GM21423 (cell line): ENCODE measurements at regions not wholly inside any gene's neighbourhood (a gene's known extent, or its start where the extent isn't known, plus 50 kb on each side); places are given as distances from the start of the nearest gene placed in this dataset.
"Not testable (repeated sequence)": the region's sequence is repeated elsewhere in the genome, so short reads cannot be mapped to it uniquely, and the experiment has no call there.

ENCODE experiments used
- ATAC-seq: cut with Tn5 transposase; IDR thresholded peaks from one replicate; pipeline ENCODE4 v1.9.1; 2021; ENCODE audit warnings: mild to moderate bottlenecking, moderate library complexity; ENCODE audit not compliant: unreplicated experiment

DNA sequence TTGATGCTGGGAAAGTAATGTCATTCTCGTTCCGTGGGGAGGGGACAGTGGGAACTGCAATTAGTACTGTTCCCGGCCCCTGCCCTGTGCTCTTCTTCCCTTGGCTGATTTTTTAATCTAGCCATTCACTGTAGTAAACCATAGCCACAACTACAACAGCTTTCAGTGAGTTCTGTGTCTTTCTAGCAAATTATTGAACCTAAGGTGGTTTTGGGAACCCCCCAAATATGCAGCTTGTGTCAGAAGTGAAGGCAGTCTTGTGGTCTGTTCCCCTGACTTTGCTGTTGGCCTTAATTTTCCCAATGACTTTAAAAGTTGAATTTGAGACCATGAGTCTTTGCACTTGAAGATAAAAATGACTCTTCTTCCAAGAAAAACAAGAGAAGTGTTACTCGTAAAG is 114.3 kb upstream of the ETV6 start:
- ATAC-seq = no peak

DNA sequence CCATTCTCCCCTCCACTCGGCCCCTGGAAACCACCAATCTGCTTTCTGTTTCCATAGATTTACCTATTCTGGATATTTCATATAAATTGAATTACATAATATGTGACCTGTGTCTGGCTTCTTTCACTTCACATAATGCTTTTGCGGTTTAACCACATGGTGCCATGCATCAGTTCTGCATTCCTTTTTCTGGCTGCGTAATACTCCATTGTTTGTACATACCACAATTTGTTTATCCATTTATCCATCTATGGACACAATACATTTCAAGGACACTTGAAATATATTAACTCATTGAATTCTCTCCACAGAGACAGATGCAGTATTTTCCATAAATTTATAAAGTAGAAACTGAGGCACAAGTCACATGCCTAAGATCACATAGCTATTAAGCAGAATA is 110.3 kb upstream of the ETV6 start:
- ATAC-seq = no peak

DNA sequence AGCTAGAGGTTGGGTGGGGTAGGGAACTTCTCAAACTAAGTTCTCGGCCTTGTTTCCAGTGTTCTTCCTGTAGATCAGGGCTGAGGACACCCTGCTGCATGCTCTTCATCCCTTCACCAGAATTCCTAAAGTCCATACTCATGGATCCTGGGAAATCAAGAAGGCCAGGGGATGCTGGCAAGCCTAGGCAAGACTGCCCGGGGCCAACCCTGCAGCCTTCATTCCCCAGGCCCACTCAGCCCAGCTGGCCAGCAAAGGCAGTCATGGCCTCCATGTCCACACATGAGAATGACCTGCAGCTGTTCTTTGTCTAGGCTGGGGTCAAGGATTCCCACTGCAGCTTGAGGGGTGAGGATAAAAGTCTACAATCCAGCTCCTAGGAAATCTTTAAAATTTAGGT is 109.3 kb upstream of the ETV6 start:
- no peak for ATAC-seq

GRCh38 chr12:11540615-11541310 is 108.7 kb upstream of the ETV6 start:
- no peak for ATAC-seq

DNA sequence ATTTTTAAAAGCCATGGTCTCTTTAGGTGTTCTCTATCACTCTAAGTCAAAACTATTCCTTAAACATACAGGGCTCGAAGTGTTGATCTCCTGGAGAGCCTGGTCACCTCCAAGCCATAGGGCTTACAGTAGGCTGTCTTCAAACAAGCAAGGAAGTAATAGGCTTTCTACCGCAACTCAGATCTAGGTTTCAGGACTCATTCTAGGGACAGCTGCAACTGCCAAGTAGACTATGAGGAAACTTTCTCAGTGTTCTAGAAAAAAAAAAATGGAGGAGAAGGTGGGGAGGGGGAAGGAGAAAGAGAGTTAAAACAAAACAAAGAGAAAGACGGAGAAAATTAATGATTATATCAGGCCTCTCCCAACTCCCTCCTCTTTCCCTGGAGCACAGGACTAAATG is 106.9 kb upstream of the ETV6 start:
- ATAC-seq = no peak

GRCh38 chr12:11543457-11544158 is 105.9 kb upstream of the ETV6 start:
- no peak for ATAC-seq

- ATAC-seq = peak; percentile 76
These were observed 103.8 kb upstream of the ETV6 start for GRCh38 chr12:11545484-11546330.

GRCh38 chr12:11546582-11547270 is 102.7 kb upstream of the ETV6 start:
- ATAC-seq = not testable (repeated sequence)

DNA sequence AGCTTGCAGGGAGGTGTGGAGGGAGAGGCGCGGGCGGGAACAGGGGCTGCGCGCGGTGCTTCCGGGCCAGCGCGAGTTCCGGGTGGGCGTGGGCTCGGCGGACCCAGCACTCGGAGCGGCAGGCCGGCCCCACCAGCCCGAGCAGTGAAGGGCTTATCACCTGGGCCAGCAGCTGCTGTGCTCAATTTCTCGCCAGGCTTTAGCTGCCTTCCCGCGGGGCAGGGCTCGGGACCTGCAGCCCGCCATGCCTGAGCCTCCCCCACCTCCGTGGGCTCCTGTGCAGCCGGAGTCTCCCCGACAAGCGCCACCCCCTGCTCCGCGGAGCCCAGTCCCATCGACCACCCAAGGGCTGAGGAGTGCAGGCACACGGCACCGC is 102.2 kb upstream of the ETV6 start:
- ATAC-seq = not testable (repeated sequence)

- ATAC-seq = no peak
These were observed 100.4 kb upstream of the ETV6 start for GRCh38 chr12:11549119-11549518.

GRCh38 chr12:11553871-11554533 is 95.5 kb upstream of the ETV6 start:
- peak; percentile 58 for ATAC-seq

DNA sequence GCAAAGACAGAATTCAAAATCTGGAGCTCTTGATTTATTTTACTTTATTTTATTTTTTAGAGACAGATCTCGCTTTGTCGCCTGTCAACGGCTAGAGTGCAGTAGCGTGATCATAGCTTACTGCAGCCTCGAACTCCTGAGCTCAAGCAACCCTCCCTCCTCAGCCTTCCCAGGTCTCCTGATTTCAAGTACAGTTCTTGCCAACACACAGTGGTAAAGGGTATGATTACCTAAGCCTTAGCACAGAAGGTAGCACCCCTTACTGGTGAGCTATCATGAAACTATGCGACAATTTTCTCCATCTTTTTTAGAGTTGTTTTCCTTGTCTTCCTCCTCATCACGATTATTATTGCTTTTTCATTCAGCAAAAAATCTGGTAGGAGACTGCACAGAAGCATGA is 94.3 kb upstream of the ETV6 start:
- no peak for ATAC-seq

GRCh38 chr12:11555743-11556625 is 93.5 kb upstream of the ETV6 start:
- ATAC-seq = no peak

GRCh38 chr12:11556682-11557081 is 92.8 kb upstream of the ETV6 start:
- ATAC-seq = no peak

- ATAC-seq = no peak
These were observed 89.7 kb upstream of the ETV6 start for GRCh38 chr12:11559626-11560340.

- no peak for ATAC-seq
These were observed 88.1 kb upstream of the ETV6 start for GRCh38 chr12:11561411-11561810.

- ATAC-seq = no peak
These were observed 85.4 kb upstream of the ETV6 start for GRCh38 chr12:11563785-11564739.
